ENCODE measurements at regions not wholly inside any gene's neighbourhood (a gene's known extent, or its start where the extent isn't known, plus 50 kb on each side); places are given as distances from the start of the nearest gene placed in this dataset.

- DNase-seq (ENCODE audit: low spot score in 2 of 2, unreplicated experiment in 2 of 2): no peak
- H3K9me3 Mint-ChIP-seq: no peaks in the 10 kb centered on the region
- H3K27ac Mint-ChIP-seq: peak overlapping the region; percentile 72
- H3K36me3 Mint-ChIP-seq: no peaks in the 10 kb centered on the region
- H3K27me3 Mint-ChIP-seq (ENCODE audit: low read depth): peaks cover 7% of the 10 kb centered on the region
- H3K4me3 Mint-ChIP-seq: no peak overlapping the region
- H3K4me1 Mint-ChIP-seq: peaks cover 8% of the 10 kb centered on the region
- TF ChIP-seq, protein P1, sequence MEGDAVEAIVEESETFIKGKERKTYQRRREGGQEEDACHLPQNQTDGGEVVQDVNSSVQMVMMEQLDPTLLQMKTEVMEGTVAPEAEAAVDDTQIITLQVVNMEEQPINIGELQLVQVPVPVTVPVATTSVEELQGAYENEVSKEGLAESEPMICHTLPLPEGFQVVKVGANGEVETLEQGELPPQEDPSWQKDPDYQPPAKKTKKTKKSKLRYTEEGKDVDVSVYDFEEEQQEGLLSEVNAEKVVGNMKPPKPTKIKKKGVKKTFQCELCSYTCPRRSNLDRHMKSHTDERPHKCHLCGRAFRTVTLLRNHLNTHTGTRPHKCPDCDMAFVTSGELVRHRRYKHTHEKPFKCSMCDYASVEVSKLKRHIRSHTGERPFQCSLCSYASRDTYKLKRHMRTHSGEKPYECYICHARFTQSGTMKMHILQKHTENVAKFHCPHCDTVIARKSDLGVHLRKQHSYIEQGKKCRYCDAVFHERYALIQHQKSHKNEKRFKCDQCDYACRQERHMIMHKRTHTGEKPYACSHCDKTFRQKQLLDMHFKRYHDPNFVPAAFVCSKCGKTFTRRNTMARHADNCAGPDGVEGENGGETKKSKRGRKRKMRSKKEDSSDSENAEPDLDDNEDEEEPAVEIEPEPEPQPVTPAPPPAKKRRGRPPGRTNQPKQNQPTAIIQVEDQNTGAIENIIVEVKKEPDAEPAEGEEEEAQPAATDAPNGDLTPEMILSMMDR (IDR thresholded peaks at IDR 0.05; ENCODE audit: unreplicated experiment): no peak
Observed at GRCh38 chr19:30897034-30897433, 452.2 kb downstream of the TSHZ3 start.

DNA sequence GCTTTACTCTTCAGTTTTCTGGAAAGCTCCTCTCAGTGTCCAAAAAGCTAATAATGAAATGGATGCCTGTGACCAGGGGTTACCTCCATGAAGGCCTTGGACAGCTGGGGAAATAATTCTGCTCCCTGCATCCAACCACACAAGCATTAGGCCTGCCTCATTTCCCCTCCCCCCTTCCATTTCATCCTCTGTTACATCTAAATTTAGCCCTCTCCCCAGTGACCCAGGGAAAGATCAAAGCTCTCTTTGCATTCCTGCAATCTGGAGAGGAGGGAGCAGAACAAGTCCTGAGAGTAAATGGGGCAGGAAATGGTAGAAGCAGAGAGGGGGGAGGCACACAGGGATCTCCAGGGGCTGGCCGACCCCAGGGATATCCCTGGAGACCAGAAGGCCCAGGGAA is 452.7 kb downstream of the TSHZ3 start:
- Mint-ChIP-seq H3K27me3 (ENCODE audit: low read depth) (peaks cover 11% of the 10 kb centered on the region), H3K36me3 (no peaks in the 10 kb centered on the region), H3K4me3 (no peak overlapping the region), H3K9me3 (no peaks in the 10 kb centered on the region), H3K27ac (peak overlapping the region; percentile 72), H3K4me1 (peaks cover 8% of the 10 kb centered on the region)
- DNase-seq (ENCODE audit: low spot score in 2 of 2, unreplicated experiment in 2 of 2): no peak
- TF ChIP-seq, protein P1 (IDR thresholded peaks at IDR 0.05; ENCODE audit: unreplicated experiment): no peak

DNA sequence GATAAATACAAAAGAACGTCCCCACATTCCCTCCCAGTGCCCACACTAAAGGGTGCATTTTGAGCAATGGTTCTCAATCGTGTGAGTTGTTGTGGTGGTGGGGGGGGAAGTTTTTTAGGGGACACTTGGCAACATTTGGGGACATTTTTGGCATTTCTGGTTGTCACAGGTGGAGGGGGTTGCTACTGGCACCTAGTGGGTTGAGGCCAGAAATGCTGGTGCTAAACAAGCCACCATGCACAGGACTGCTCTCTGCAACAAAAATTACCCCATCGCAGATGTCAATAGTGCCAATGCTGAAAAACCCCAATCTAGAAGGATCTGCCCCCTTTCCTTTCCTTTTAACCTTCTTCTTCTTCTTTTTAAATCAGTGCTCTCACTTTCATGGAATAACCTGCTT is 453.3 kb downstream of the TSHZ3 start:
- DNase-seq (ENCODE audit: low spot score in 2 of 2, unreplicated experiment in 2 of 2): no peak
- TF ChIP-seq, protein P1 (IDR thresholded peaks at IDR 0.05; ENCODE audit: unreplicated experiment): no peak
- H3K27ac Mint-ChIP-seq: no peak overlapping the region

DNA sequence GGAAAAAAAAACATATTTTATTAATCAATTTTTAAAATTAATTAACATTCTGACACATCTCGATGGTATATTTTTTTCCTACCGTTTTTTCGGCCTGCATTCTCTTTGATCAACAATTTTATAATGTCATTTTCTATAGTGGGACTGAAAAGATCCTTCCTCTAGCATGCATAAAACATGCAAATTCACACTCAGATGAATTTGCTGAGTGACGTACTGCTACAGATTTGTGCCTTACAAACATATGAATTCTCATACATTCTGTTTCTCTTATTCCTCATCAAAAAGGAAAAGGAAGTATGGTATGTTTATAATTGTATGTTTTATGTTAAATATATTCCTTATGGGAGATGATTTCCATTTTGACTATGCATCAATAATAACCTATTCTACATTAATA is 458.2 kb downstream of the TSHZ3 start:
- no peak for DNase-seq (ENCODE audit: low spot score in 2 of 2, unreplicated experiment in 2 of 2)
- H3K4me1 Mint-ChIP-seq: no peaks in the 10 kb centered on the region
- H3K9me3 Mint-ChIP-seq: no peaks in the 10 kb centered on the region
- peaks cover 27% of the 10 kb centered on the region for H3K27me3 Mint-ChIP-seq (ENCODE audit: low read depth)
- H3K4me3 Mint-ChIP-seq: no peak overlapping the region
- H3K36me3 Mint-ChIP-seq: no peaks in the 10 kb centered on the region
- TF ChIP-seq, protein P1 (IDR thresholded peaks at IDR 0.05; ENCODE audit: unreplicated experiment): no peak
- H3K27ac Mint-ChIP-seq: no peak overlapping the region

More for the DNA sequence above, 453.3 kb downstream of the TSHZ3 start:
- H3K4me3 Mint-ChIP-seq: no peak overlapping the region
- H3K9me3 Mint-ChIP-seq: no peaks in the 10 kb centered on the region
- no peaks in the 10 kb centered on the region for H3K36me3 Mint-ChIP-seq
- H3K27me3 Mint-ChIP-seq (ENCODE audit: low read depth): peaks cover 14% of the 10 kb centered on the region
- peaks cover 8% of the 10 kb centered on the region for H3K4me1 Mint-ChIP-seq

DNA sequence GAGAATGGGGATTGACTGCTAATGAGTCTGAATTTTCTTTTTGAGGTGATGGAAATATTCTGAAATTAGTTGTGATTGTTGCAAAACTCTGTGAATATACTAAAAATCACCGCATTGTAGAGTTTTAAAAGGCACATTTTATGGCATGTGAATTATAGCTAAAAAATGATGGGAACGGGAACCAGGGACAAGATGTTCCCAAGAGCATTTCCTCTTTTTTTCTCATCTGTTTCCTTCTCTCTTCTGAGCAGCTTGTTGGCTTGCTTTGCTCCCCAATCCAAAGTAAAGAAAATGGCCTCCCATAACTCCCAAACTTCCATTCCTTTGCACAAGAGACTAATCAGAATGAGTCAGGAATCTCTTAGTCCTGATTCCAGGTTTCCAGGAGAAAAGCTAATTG is 459.2 kb downstream of the TSHZ3 start:
- Mint-ChIP-seq H3K36me3 (no peaks in the 10 kb centered on the region), H3K4me3 (no peak overlapping the region), H3K27me3 (ENCODE audit: low read depth) (peaks cover 27% of the 10 kb centered on the region), H3K27ac (no peak overlapping the region), H3K9me3 (no peaks in the 10 kb centered on the region), H3K4me1 (no peaks in the 10 kb centered on the region)
- DNase-seq (ENCODE audit: low spot score in 2 of 2, unreplicated experiment in 2 of 2): no peak
- TF ChIP-seq, protein P1 (IDR thresholded peaks at IDR 0.05; ENCODE audit: unreplicated experiment): no peak

DNA sequence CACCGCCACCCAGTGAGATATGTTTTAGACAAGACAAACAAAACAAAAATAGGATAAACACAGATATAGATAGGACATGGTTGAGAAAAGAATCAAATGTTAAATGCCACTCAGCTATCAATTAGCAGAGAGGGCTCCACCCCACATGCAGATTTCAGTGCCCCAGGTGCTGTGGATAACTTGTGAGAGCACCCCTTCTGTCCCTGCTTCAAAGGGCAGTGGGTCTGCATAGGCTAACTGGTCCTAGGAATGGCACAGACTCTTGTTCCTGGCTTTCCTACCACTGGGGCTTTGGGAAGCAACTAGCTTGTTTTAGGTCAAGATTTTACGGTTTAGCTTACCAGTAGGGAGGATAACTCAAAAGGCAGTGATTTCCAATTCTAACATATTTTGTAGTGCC is 460.3 kb downstream of the TSHZ3 start:
- Mint-ChIP-seq H3K27me3 (ENCODE audit: low read depth) (peaks cover 23% of the 10 kb centered on the region), H3K9me3 (no peaks in the 10 kb centered on the region), H3K4me3 (no peak overlapping the region), H3K36me3 (no peaks in the 10 kb centered on the region), H3K27ac (no peak overlapping the region), H3K4me1 (no peaks in the 10 kb centered on the region)
- DNase-seq (ENCODE audit: low spot score in 2 of 2, unreplicated experiment in 2 of 2): peak in 1 of 2 experiments; percentile 13
- TF ChIP-seq, protein P1 (IDR thresholded peaks at IDR 0.05; ENCODE audit: unreplicated experiment): no peak

Measured in mesothelial cell of epicardium (in vitro differentiated cells).